IPS DF 4.7 (cell line): ENCODE measurements at regions not wholly inside any gene's neighbourhood (a gene's known extent, or its start where the extent isn't known, plus 50 kb on each side); places are given as distances from the start of the nearest gene placed in this dataset.
"Not testable (repeated sequence)": the region's sequence is repeated elsewhere in the genome, so short reads cannot be mapped to it uniquely, and the experiment has no call there.

Source experiments
- DNase-seq: peaks from one replicate; pipeline ENCODE4 v3.0.0-alpha.2; 2013; ENCODE audit warnings: low spot score; ENCODE audit errors: extremely low read depth

DNA sequence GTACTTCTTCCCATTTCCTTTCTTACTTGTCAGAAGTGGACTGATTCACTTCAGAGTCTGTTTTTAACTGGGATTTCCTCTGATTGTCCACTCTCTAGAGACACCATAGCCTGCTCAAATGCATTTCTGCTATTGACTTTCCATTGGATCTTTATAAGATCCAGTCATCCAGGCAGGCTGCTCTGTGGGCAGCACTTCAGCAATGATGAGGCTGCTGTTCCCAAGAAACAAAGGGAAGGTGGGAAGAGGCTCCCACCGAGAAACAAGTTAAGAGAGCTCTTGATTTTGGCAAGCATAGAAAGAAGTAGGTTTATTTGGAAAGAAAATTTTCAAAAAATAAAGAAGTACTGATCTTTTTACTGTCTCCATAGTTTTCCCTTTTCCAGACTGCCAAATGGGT lies 125.8 kb upstream of the STARD13 start:
- no peak for DNase-seq

- no peak for DNase-seq
Observed at GRCh38 chr13:33415822-33416221, 130.3 kb upstream of the STARD13 start.

GRCh38 chr13:33418224-33418953 lies 132.8 kb upstream of the STARD13 start:
- DNase-seq, result not testable (repeated sequence)

GRCh38 chr13:33420117-33420516 lies 134.6 kb upstream of the STARD13 start:
- DNase-seq, result not testable (repeated sequence)

DNA sequence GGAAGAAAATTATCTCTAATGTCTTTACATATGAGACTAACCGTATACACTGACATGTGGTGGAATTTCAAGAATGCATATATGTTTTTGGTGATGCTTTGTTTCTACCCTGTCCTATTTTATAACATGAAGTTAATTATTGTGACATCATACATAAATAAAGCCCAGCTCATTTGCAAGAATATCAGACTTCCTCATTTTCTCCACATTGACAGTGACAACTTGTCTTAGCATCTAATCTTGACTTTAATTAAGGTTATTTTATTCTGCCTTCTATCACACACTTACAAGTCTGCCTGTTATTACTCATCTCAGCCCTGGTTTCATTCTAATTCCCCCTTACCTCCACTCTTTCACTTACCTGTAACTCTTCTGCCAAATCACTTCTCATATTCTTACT lies 140.6 kb upstream of the STARD13 start:
- no peak for DNase-seq

DNA sequence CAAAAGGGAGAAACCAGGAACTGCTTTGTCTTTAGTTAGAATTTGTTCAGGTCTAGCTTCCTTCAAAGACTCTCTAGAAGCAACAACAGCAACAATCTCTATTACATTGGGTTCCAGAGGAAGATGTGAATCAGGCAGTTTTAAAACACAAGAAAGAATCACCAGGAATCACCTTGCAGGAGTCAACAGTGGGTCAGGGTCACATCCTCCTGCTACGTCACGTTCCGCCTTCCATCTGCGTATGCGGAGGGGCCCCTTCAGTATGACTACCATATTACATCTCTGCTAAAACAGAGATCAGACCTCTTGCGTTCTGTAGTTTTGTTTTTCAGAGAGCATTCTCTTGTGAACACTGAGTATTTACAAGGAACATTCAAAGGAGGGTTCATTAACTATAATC lies 147.8 kb upstream of the STARD13 start:
- DNase-seq, result no peak

DNA sequence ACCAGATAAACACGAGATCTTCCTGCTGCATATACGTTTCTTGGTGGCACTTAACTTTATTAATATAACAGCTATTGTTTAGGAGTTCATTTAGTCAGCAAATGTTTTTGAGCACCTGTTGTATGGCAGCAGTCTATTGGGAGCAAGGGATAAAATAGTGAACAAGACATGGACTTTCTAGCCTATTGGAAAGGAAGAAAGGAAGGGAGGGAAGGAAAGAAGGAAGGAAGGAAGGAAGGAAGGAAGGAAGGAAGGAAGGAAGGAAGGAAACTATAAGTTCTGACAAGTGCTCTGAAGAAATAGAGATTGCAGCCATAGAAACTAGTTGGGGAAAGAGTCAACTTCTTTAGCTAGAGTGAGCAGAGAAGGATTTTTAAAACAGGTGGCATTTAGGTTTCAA lies 149.1 kb upstream of the STARD13 start:
- no peak for DNase-seq

DNA sequence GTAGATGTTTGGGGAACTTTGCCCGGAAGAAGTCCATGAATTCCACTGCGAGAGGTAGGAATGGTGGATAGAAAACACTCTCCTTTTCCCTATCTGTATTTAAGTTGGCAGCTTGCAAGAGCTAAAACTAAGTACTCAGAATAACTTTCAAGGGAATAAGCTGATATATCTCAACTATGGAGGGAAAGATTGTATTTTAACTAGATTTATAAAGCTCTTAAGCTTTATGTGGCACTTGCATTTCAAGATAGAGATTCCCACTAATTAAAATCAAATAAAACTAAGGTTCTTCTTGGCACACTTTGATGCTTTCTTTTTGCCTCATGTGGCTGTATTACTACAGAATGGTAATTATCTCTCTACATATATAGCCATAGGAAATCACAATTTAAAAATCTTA lies 149.7 kb upstream of the STARD13 start:
- no peak for DNase-seq

DNA sequence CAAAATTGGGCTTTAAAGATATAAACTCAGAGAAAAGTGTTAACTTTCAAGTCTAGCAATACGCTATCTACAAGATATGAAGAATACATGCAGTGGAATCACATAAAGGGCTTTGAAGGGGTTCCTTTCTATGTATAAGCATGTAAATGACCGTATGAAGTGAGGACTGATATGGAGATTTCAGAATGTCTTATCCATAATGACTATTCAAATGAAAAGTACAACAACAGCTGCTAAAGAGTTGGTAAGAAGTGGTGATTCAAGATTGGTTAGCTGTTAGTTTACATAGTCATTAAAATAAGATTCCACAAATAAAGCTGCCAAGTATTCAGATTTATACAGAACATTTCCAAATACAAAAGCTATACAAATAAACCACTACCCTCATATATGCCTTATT lies 153.4 kb upstream of the STARD13 start:
- no peak for DNase-seq

DNA sequence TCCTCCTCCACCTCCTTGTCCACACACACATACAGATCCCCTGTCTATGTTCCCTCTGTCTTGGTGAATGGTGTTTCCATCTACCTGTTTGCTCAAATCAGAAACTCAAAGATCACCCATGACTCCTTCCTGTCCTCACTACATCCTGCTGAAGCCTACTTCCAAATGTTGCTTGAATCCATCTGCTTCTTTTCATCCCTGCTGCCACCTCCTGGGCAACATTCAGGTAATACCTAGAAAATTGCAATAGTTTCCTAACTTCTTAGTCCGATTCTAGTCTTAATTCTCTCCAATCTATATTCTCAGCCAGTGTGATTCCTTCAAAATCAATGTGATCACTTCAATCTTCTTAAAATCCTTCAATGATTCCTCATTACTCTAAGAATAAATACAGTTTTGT lies 155.5 kb upstream of the STARD13 start:
- DNase-seq, result peak; percentile 16

- DNase-seq, result no peak
Observed at GRCh38 chr13:33445024-33445423, 159.5 kb upstream of the STARD13 start.

DNA sequence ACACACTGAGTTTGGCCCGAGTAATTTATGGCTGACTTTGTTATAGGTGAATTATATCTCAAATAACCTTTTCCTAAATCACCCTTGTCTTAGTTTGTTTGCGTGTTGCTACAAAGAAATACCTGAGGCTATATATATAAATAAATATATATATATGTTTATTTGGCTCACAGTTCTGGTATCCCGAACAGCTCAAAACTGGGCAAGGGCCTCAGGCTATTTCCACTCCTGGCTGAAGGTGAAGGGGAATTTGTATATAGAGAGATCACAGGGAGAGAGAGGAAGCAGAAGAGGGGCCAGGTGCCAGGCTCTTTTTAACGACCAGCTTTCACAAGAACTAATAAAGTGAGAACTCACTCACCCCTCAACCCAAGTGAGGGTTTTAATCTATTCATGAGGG lies 159.9 kb upstream of the STARD13 start:
- no peak for DNase-seq

DNA sequence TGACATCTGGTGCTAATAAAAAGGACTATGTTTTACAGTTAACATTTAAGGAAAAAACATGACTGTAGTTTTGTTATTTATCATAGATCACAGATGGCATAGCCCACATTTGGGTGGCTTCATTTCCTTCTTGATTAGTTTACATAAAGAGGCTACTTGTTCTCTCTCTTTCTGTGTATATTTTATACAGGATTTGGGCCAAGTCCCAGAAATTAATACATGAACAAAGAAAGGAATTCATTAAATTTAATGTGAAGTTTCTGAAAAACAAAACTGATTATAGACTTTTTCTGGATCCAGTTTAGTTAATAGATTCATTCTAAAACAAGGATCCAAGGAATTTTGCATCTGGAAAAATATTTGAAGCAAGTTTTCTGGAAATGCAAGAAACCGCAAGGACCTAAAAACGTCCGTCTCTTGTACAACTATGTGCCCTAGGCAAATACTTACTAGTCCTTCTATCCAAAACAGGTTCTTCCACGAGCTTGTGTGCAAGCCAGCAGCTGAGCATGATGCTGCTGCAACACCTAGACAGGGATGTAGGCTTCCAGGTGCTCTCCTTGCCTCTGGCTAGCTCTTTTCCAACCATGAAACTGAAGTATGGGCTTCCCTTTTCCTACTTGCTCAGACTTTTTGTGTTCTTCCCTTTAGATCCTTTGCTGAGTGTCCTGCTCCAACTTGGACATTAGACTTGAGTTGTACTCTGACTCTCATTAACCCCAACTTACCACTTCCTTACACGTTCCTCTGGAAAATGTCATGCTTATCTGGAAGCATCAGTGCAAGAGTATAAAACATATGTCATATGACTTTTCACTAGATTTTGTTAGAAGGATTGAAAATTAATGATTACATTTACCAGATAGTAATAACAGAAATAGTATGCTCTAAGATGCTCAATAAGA lies 161.5 kb upstream of the STARD13 start:
- no peak for DNase-seq

DNA sequence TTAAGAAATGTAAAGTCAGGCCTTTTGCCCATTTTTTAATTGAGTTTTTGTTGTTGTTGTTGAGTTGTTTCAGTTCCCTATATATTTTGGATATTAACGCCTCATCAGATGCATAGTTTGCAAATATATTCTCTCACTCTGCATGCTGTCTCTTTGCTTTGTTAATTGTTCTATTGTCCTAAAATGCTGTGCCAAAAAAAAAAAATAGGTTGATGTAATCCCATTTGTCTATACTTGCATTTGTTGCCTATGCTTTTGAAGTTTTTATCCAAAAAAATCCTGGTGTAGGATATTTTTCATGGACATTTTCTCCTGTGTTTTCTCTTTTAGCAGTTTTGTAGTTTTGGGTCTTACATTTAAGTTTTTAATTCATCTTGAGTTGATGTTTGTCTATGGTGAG lies 163.3 kb upstream of the STARD13 start:
- no peak for DNase-seq

DNA sequence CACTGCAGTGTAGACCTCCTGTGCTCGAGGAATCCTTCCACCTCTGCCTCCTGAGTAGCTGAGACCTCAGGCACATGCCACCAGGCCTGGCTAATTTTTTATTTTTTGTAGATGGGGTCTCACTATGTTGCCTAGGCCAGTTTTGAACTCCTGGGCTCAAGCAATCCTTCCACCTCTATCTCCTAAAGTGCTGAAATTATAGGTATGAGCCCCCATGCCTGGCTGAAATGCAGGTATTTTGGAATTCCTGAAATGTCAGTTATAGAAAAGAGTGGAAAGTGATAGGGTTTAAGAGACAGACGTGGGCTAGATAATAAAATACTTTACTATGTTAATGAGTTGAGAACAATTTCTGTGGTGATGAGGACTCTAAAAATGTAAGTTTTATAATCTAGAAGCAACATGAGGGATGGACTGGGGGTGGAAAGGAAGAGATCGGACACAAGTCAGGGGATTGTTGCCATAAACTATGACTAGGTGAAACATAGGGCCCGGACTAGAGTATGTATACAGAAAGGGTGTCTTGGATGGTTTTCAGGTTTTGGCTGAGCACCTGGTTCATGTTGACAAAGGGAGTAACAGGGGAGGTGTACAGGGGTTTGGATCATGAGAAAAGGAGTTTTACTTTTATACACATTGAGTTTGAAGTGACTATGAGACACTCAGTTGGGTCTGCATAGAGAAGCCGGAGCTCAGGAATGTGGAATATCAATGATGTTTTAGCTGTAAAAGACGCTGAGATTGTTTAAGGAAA lies 165.6 kb upstream of the STARD13 start:
- DNase-seq, result no peak

DNA sequence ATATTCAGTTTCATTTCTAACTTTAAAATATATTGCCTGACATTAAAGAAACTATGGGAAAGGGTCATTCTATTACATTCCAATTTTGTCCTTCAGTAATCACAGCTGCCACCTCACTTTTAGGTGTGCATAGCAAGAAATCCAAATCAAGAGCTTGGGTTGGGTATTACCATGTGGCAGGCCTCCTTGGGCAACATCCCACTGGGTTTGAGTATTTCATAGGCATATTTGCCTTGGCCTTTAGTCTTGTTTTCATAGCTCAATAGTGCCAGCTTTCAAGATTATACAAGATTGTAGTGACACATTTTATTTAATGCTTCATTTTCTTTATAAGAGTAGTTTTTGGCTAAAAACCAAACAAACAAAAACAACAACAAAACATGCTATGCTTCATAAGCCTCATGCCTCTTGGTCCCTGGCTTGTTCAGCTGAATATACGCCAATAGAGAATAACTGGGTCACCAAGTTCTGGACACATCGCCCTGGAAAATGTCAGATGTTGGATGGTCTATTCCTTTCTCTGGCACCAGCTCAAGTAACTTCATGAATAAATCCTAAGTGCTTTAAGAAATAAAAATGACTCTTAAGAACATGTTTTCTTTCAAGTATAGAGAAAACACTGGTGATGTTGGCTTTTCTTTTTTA lies 167.4 kb upstream of the STARD13 start:
- no peak for DNase-seq

GRCh38 chr13:33453936-33454335 lies 168.4 kb upstream of the STARD13 start:
- no peak for DNase-seq

DNA sequence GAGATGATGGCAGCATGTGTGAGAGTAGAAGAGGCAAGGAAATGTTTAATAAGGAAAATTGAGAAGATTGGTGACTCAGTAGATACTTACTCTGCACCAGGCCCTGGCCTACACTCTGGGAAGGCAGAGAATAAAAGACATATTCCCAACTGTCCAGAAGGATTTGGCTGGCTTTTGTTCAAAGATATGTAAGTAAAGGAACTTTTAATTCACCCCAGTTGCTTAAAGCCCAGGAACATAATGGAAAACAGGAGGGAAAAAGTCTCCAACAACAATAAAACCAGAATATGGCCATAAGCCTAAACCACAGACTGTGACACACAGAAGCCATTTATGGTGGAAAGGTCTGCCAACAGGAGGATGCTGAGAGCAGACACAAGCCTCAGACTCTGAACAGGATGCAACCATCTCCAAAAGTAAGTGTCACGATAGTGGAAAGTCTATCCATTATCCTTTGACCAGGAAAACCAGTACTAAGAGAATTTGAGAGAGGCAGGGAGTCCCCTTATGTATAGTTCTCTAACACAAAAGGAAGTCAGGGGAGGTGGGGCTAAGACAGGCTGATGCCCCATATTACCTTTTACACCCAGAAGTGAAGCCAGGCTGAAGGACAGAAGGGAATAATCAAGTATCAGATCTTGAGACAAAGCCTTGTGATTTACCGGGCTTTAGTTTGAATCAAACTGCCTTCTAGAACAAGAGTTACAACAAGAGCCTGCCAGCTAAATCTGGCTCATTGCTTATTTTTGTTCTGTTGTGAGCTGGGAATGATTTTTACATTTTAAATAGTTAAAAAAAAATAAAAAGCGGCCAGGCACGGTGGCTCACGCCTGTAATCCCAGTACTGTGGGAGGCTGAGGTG lies 169.5 kb upstream of the STARD13 start:
- DNase-seq, result no peak

- no peak for DNase-seq
Observed at GRCh38 chr13:33459702-33460101, 174.1 kb upstream of the STARD13 start.

DNA sequence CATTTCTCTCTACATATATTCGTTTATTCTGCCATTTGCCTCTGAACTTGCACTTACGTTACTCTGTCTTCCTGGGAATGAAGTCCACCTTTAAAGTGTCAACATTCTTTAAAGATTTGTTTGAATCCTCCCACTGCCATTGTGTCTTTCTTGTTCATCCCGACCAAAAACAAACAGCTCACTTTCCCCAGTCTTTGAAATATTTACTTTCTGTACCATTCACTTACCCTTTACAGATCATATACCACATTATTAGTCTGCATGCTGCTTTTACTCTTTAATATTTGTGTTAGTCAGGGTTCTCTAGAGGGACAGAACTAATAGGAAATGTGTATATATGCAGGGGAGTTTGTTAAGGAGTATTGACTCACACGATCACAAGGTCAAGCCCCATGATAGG lies 176.6 kb upstream of the STARD13 start:
- DNase-seq, result no peak

- no peak for DNase-seq
Observed at GRCh38 chr13:33464345-33464744, 178.8 kb upstream of the STARD13 start.
